Lung (tissue), 11 donors: ENCODE measurements at regions not wholly inside any gene's neighbourhood (a gene's known extent, or its start where the extent isn't known, plus 50 kb on each side); places are given as distances from the start of the nearest gene placed in this dataset.

Source experiments
- ATAC-seq: fragments of 200-7000 bp; cut with Tn5 transposase; one replicate; pipeline ENCODE4 v1.9.1; 2020; ENCODE audit warnings: moderate number of reproducible peaks; ENCODE audit not compliant: insufficient read depth, low FRiP score
- DNase-seq, 3 donors: peaks; one replicate each; pipeline ENCODE4 v3.0.0-alpha.2; 2013 to 2017
- H3K27ac ChIP-seq, 2 donors: one replicate each; pipeline ENCODE4 v1.5.1; 2013; ENCODE audit warnings: mild to moderate bottlenecking in 2 of 2, moderate library complexity in 2 of 2, control low read depth in 1 of 2, inconsistent platforms in 1 of 2, low read depth in 1 of 2, low read length in 1 of 2
- H3K27me3 ChIP-seq, 3 donors: one replicate each; pipeline ENCODE4 v1.5.1; 2013; ENCODE audit warnings: low read length in 2 of 3; ENCODE audit not compliant: control insufficient read depth in 3 of 3, insufficient read depth in 3 of 3
- H3K36me3 ChIP-seq, 4 donors: one replicate each; pipeline ENCODE4 v1.5.1; 2013; ENCODE audit warnings: low read length in 4 of 4, mild to moderate bottlenecking in 1 of 4, moderate library complexity in 1 of 4; ENCODE audit not compliant: control insufficient read depth in 4 of 4, insufficient read depth in 4 of 4
- H3K4me1 ChIP-seq, 5 donors: one replicate each; pipeline ENCODE4 v1.5.1; 2013; ENCODE audit warnings: low read length in 5 of 5, mild to moderate bottlenecking in 2 of 5, moderate library complexity in 1 of 5; ENCODE audit not compliant: control insufficient read depth in 5 of 5, insufficient read depth in 5 of 5
- H3K4me3 ChIP-seq: one replicate; pipeline ENCODE4 v1.5.1; 2013; ENCODE audit warnings: mild to moderate bottlenecking, control low read depth, moderate library complexity
- H3K9ac ChIP-seq, 2 donors: one replicate each; pipeline ENCODE4 v1.5.1; 2013; ENCODE audit warnings: low read length in 2 of 2, control low read depth in 1 of 2; ENCODE audit not compliant: insufficient read depth in 1 of 2
- H3K9me3 ChIP-seq, 4 donors: one replicate each; pipeline ENCODE4 v1.5.1; 2013; ENCODE audit warnings: low read length in 3 of 4, mild to moderate bottlenecking in 1 of 4, moderate library complexity in 1 of 4; ENCODE audit not compliant: control insufficient read depth in 4 of 4, insufficient read depth in 3 of 4
- CTCF ChIP-seq: IDR thresholded peaks from 2 replicates; pipeline ENCODE4 v1.5.1; 2012; ENCODE audit warnings: mild to moderate bottlenecking; ENCODE audit errors: control extremely low read depth, extremely low read depth
- whole genome bisulfite sequencing, 2 donors: extraction: QIAGEN DNeasy Blood & Tissue Kit; methylation state at CpG; one replicate each; pipeline ENCODE4 v1.1.7; 2013; 5-methylcytosine and 5-hydroxymethylcytosine counted together
- donor health status: control.
- donor health status: control.
- donor health status: Bipolar disorder and iron deficiency.
- donor health status: healthy.
- donor health status: DM: yes; HTN: yes; CAD: no.

DNA sequence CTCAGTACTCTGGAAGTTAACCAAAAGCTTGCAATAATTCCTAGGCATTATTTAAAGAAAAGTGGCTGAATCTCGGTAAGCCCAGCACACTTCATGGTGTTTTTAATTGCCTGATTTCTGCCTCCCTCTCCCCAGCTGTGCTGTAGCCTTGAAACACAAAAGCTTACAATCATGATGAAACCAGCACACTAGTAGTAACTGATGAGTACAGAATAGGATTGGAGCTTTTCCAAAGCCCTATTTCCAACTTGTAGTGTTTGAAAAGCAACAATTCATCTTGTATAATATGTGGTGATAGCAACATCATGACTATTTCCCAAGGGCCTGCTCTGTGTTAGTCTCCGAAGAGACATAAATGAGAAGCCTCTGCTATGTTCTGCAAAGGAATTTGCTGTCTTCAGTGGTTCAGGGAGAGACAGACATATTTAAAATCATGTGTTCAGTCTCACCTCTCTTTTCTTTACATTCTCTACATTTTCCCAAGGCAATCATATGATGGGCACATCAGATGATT lies 1015.0 kb downstream of the BCL11A start:
- no peaks in the 10 kb centered on the region for H3K36me3 ChIP-seq
- no peak overlapping the region for H3K27ac ChIP-seq
- H3K9me3 ChIP-seq = peaks cover 0 to 2% (median 0%) of the 10 kb centered on the region in 4 donors
- TF ChIP-seq CTCF = no peak
- peak in 1 of 3 donors; percentile 16 for DNase-seq
- H3K4me3 ChIP-seq = no peak overlapping the region
- no peak overlapping the region for H3K9ac ChIP-seq
- H3K4me1 ChIP-seq = no peaks in the 10 kb centered on the region
- WGBS, 2 donors = 71 to 79% methylated on average over 2 of the region's 2 CpGs
- no peaks in the 10 kb centered on the region for H3K27me3 ChIP-seq
- ATAC-seq = no peak

GRCh38 chr2:59532808-59533207 lies 1020.6 kb downstream of the BCL11A start:
- 96 to 100% methylated on average over 3 of the region's 3 CpGs for WGBS, 2 donors
- ATAC-seq = no peak
- Histone ChIP-seq H3K36me3 (no peaks in the 10 kb centered on the region), H3K9ac (no peak overlapping the region), H3K4me3 (no peak overlapping the region), H3K27ac (no peak overlapping the region), H3K27me3 (no peaks in the 10 kb centered on the region), H3K9me3 (no peaks in the 10 kb centered on the region), H3K4me1 (peaks cover 0 to 6% (median 0%) of the 10 kb centered on the region in 5 donors)
- no peak for TF ChIP-seq CTCF
- no peak for DNase-seq

- H3K27me3 ChIP-seq = no peaks in the 10 kb centered on the region
- no peaks in the 10 kb centered on the region for H3K9me3 ChIP-seq
- TF ChIP-seq CTCF = no peak
- H3K4me1 ChIP-seq = peaks cover 0 to 6% (median 0%) of the 10 kb centered on the region in 5 donors
- ATAC-seq = no peak
- no peak overlapping the region for H3K9ac ChIP-seq
- WGBS, 2 donors = 62 to 80% methylated on average over 1 of the region's 1 CpG
- no peak overlapping the region for H3K4me3 ChIP-seq
- DNase-seq = peak in 2 of 3 donors; percentile 2 to 4
- H3K36me3 ChIP-seq = no peaks in the 10 kb centered on the region
- no peak overlapping the region for H3K27ac ChIP-seq
Measured at GRCh38 chr2:59530258-59530657, 1023.2 kb downstream of the BCL11A start.

DNA sequence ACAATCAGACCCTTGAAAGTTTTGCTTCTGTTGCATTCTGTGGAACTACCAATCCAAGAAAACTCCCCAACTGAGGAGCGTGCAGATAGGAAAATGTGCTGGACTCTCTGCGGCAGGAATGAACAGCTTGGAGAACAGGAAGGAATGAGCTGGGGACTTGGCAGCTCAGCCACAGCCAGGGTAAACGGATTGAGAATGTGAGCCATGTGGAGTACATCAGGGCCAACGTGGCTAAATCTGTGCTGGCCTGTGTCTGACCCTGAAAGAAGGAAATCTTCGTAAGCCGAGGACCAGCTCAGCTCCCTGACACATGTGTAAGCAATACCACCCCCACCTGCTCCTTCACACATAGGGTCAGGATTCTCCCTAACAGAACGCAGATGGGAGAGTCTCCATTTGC lies 1023.7 kb downstream of the BCL11A start:
- 51 to 77% methylated on average over 7 of the region's 7 CpGs for WGBS, 2 donors
- no peak for ATAC-seq
- DNase-seq = peak; percentile 16 to 66 (median 62)

More for the DNA sequence above, 1023.7 kb downstream of the BCL11A start:
- Histone ChIP-seq H3K4me3 (no peak overlapping the region), H3K27ac (no peak overlapping the region), H3K27me3 (no peaks in the 10 kb centered on the region), H3K36me3 (no peaks in the 10 kb centered on the region), H3K9ac (no peak overlapping the region), H3K9me3 (no peaks in the 10 kb centered on the region), H3K4me1 (peaks cover 0 to 6% (median 0%) of the 10 kb centered on the region in 5 donors)
- TF ChIP-seq CTCF = no peak
